GF-D8 (cell line): ENCODE measurements at regions not wholly inside any gene's neighbourhood (a gene's known extent, or its start where the extent isn't known, plus 50 kb on each side); places are given as distances from the start of the nearest gene placed in this dataset.

Experiments
- DNase-seq: peaks from one replicate; lab custom pipeline; 2025; lab: John Stamatoyannopoulos, UW

GRCh38 chrX:148363471-148364235 lies 136.8 kb upstream of the AFF2 start:
- DNase-seq: no peak

- no peak for DNase-seq
Observed at GRCh38 chrX:148365233-148365632, 135.2 kb upstream of the AFF2 start.

GRCh38 chrX:148371291-148371690 lies 129.1 kb upstream of the AFF2 start:
- no peak for DNase-seq

DNA sequence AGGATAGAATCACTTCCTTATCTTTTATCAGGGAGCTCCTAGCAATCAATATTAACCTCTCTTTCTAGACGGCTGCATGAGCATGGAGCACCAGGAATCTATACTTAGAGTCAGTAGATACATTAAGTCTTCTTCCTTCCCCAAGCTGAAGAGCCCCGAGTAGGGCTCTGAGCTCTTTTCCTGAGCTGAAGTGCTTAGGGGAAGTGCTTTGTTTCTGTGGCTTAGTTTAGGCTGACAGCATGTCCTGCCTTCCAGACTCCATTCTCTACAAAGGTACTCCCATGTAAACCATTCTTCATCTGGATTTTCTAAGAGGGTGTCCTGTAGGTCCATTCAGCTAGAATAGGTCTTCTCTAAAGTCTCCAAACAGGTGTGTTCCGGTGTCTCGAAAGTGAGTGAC lies 127.5 kb upstream of the AFF2 start:
- no peak for DNase-seq

DNA sequence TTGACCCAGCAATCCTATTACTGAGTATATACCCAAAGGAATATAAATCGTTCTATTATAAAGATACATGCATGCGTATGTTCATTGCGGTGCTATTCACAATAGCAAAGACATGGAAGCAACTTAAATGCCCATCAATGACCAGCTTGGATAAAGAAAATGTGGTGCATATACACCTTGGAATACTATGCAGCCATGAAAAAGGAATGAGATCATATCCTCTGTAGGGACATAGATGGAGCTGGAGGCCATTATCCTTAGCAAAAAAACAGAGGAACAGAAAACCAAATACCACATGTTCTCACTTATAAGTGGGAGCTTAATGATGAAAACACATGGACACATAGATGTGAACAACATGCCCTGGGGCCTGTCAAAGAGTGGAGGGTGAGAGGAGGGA lies 124.1 kb upstream of the AFF2 start:
- no peak for DNase-seq

GRCh38 chrX:148380107-148380506 lies 120.3 kb upstream of the AFF2 start:
- no peak for DNase-seq

DNA sequence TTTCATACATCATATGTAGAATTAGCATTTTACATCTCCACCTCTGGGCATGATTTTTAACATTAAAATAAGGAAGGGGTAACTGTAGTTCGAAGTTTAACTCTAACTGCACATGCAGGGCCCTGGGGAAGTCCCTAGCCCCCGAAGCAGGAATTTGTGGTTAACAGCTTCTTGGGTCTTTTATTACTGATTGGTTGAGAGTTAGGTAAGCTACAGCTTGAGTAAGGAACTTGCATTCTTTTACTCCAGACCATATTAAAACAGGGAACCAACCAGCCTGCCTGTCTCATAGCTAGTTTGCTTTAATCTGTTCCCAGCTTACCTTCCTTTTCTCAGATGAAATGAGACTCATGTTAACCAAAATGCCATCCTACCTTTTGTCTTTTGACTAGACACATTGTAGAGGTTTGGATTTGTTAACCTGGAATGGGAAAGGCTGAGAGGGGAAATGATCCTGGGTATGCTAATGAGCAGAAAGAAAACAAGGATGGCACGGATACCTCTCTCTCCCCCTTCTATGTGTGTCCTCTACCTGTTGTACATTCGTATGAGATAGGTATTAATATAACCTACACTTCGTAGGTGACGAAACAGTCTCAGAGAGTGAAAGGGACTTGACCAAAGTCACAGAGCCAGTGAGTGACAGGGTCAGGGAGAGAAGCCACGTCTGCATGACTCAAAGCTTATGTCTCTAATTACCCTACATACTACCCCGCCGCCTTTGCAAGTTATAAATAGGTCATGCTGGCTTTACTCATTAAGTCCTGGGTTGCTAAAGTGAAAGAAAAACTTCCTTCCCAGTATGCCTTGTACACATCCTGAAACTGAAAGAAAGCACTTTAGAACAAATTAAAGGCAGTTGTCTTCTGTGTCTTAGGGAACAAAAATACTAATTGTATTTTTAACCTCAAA lies 119.5 kb upstream of the AFF2 start:
- peak; percentile 37 for DNase-seq

DNA sequence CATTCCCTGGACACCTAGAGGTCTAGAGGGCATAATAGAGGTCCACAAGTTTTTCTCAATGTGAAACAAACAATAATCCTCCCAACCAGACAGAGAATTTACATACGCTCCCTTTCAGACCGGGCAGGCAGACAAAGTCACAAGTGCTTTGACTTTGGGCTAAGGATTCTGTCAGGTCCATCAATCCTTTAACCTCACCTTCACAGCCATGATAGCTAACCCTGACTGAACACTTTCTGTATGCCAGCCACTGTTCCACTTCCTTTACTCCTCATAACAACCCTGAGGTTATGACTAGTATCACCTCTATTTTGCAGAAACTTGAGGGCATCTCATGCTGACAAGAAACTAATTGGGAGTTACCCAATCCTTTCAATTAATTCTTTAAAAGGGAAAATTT lies 118.8 kb upstream of the AFF2 start:
- DNase-seq: no peak

DNA sequence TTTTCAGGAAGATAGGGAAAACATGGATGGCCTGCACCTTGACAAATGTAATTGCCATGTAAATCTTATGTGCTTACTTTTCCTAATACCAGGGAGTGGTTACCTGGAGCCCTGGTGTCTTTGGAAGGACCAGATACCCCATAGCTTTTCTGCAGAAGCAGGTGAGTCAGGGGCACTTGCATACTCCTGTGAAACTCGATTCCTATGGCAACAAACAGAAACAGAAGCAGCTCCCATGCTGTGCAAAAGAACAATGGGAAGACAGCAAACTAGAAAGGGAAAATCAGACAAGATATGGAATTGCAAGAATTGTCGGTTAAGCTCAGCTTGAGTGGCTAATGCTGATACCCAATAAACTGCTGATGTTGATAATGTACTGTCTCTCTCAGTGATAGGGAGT lies 117.4 kb upstream of the AFF2 start:
- DNase-seq: no peak

DNA sequence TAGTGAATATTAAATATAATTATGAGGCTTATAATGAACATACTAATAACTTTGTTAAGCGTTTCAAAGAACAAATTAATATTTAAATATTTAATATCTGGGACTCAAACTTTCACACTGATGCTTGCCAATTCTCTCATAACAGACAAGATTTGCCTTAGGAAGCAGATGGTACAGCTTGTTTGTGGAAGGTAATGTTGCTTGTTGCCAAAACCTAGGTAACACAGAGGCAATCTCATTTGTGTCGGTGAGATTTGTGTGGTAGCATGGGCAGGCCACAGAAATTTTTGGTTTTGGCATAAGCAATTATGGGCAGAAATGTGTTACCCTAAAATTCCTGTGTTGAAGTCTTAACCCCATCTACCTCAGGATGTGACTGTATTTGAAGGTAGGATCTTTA lies 114.9 kb upstream of the AFF2 start:
- no peak for DNase-seq

- DNase-seq: no peak
Observed at GRCh38 chrX:148389629-148390028, 110.8 kb upstream of the AFF2 start.

GRCh38 chrX:148412006-148412405 lies 88.4 kb upstream of the AFF2 start:
- no peak for DNase-seq

DNA sequence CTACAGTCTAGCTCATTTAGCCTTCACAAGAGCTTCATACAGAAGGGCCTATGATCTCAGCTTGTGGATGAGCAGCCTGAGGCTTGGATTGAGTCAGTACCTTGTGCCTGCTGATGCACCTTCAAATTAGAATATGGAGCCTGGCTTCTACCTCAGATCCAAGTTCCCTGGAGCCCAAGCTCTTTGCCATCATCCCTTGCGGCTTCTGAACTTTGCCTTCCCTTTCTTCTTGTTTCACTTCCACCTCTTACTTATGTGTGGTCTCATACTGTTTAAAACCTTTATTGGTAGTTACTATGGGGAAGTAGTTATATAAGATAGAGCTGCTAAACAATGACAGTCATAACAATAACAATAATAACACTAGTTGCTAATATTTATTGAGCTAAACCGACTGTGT lies 84.3 kb upstream of the AFF2 start:
- DNase-seq: no peak

DNA sequence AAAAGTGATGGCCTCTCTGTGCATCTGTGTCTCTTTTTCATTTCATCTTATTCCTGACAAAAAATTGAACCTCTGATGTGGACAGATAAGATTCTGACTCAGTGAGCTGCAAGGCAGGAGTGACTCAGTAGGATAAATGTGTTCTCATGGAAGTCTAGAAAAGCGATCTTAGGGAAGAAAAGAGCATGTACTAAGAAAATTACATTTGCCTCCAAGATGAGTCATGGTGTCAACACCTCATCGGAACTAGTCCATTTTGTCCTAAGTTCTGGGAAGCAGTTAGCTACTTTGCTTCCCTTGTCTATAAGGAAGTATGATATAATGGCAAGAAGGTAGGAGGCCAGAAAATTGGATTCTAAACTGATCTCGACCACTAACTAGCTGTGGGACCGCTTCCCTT lies 83.5 kb upstream of the AFF2 start:
- DNase-seq: no peak

- no peak for DNase-seq
Observed at GRCh38 chrX:148417934-148418333, 82.5 kb upstream of the AFF2 start.

GRCh38 chrX:148422526-148422925 lies 77.9 kb upstream of the AFF2 start:
- DNase-seq: no peak

- DNase-seq: no peak
Observed at GRCh38 chrX:148424570-148424969, 75.8 kb upstream of the AFF2 start.

GRCh38 chrX:148426467-148426866 lies 74.0 kb upstream of the AFF2 start:
- DNase-seq: no peak

DNA sequence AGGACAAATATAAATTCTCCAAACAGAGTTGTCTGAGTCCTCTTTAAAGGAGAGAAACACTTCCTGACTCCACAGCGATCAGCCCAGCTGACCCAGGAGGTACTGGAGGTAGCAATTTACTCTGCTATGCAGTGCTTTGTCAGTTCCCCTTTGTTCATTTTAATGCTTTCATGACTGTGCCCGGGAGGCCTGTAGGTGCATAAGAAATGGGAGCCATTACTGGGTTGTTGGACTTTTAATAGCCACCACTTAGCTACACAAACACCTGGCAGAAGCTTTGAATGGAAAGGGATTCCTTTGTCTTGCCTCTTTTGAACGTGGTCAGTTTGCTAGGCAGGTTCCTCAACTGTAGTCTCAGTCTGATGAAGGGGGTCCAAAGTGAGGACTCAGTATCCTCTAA lies 59.0 kb upstream of the AFF2 start:
- DNase-seq: no peak

DNA sequence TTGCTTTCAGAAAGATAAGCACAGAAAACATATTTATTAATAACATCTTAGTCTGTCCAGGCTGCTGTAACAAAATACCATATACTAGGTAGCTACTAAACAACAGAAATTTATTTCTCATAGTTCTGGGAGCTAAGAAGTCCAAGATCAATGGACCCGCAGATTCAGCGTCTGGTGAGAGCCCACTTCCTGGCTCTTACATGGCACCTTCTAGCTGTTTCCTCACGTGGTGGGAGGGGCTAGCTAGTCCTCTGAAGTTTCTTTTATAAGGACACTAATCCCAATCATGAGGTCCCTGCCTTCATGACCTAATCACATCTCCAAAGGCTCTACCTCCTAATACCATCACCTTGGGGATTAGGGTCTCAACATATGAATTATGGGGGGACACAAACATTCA lies 57.2 kb upstream of the AFF2 start:
- DNase-seq: no peak

GRCh38 chrX:148448686-148449085 lies 51.7 kb upstream of the AFF2 start:
- DNase-seq: no peak
